EL (cell line): ENCODE measurements at regions not wholly inside any gene's neighbourhood (a gene's known extent, or its start where the extent isn't known, plus 50 kb on each side); places are given as distances from the start of the nearest gene placed in this dataset.
A peak's percentile ranks its signal among the peaks of the same experiment; 100 is the strongest.

Experiments
- DNase-seq: peaks from one replicate; pipeline ENCODE4 v3.0.0-alpha.2; 2016

- DNase-seq, result no peak
Observed at GRCh38 chr12:79534029-79534867, 156.5 kb downstream of the PAWR start.

- no peak for DNase-seq
Observed at GRCh38 chr12:79532907-79533288, 157.9 kb downstream of the PAWR start.

DNA sequence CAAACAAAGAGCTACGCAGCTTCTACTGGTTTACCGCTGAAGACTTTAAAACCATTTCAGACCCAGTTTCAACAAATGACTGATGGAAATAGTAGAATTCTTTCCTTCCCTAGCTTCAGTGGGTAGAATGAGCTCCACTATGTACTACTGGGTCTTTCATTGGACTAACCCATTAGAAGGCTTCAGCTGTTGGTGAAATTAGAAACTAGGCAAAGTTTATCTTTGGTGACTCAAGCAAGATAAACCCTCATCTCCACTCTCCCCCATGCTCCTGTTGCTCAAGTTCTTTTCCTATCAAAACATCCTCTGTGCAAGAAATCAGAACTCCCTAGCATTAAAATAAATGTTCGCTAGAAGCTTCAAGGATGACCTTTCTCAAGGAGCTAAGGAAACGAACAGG is 159.2 kb downstream of the PAWR start:
- DNase-seq, result no peak

- DNase-seq, result peak; percentile 19
Observed at GRCh38 chr12:79527473-79527872, 163.3 kb downstream of the PAWR start.

GRCh38 chr12:79525357-79525756 is 165.4 kb downstream of the PAWR start:
- DNase-seq, result no peak

DNA sequence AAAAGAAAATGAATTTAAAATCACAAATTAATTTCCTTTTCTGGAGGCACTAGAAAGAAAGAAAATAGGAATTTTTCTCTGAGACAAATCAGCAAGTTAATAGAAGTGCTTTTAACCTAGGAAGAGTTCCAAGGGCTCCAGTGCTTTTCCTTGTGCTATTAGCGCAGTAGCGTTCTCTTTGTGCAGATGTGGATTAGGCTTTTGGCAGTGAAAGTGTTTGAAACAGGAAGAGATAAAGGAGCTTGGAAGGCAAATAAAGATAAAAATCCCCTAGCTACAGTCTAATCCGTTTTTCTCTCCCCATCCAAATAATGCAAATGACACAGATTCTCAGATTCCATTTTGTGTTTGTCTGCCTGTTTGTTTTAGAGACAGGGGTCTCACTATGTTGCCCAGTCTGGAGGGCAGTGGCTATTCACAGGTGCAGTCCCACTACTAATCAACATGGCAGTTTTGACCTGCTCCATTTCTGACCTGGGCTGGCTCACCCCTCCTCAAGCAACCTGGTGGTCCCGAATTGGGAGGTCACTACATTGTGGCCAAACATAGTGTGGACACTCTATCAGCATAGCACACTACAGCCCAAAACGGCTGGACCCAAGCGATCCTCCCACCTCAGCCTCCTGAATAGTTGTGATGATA is 166.1 kb downstream of the PAWR start:
- DNase-seq, result no peak

DNA sequence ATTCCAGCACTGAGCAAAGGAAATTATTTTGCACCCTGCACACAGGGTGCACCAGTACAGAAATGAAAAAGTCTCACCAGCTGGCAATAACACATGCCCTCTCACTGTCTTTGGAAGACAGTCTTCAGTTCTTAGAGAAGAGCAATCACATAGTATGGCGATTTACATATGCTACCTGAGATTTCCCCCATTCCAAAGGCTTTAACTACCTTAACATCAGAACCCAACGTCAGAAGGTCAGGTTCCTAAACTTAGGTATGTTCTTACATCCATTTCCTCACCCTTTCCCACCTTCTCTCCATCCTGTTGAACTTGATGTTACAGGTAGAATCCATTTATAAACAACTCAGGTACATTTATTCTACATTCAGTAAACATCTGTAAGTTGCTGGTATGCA is 167.8 kb downstream of the PAWR start:
- no peak for DNase-seq

- no peak for DNase-seq
Observed at GRCh38 chr12:79522257-79522988, 168.3 kb downstream of the PAWR start.

DNA sequence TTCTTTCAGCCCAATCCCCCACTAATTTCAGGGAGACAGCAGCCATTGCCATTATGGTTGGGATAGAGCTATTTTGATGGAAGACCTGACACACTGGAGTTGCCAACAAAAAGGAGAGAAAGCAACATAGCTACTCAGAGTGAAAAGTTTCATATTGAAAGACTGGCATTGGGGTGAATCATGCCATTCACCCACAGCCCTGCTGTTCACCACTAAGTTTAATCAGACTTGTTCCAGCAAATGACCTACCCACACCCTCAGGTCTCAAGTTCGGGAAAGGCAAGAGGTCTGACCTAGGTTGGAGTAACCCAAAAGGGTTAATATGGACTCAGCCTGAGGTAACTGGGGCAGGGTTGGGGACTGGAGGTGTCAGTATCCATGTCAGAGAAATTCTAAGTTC is 169.2 kb downstream of the PAWR start:
- no peak for DNase-seq

- DNase-seq, result no peak
Observed at GRCh38 chr12:79517363-79517762, 173.4 kb downstream of the PAWR start.

- DNase-seq, result peak; percentile 7
Observed at GRCh38 chr12:79515530-79515935, 175.2 kb downstream of the PAWR start.

- DNase-seq, result peak; percentile 10
Observed at GRCh38 chr12:79514730-79515529, 175.8 kb downstream of the PAWR start.

- DNase-seq, result no peak
Observed at GRCh38 chr12:79512068-79512467, 178.7 kb downstream of the PAWR start.

- DNase-seq, result no peak
Observed at GRCh38 chr12:79508622-79509021, 182.1 kb downstream of the PAWR start.
